ENCODE measurements at regions not wholly inside any gene's neighbourhood (a gene's known extent, or its start where the extent isn't known, plus 50 kb on each side); places are given as distances from the start of the nearest gene placed in this dataset.

GRCh38 chr20:50387218-50387995, 122.8 kb upstream of the PTPN1 start:
- Histone ChIP-seq H3K27ac (ENCODE audit: low read depth, low read length) (no peak overlapping the region), H3K9ac (ENCODE audit: low read length in 5 of 5) (no peak overlapping the region)

GRCh38 chr20:50387996-50388332, 122.2 kb upstream of the PTPN1 start:
- H3K4me1 ChIP-seq (ENCODE audit: control insufficient read depth in 5 of 5, insufficient read depth in 5 of 5, low read length in 5 of 5) = peaks cover 0 to 12% (median 3%) of the 10 kb centered on the region in 5 donors
- no peaks in the 10 kb centered on the region for H3K27me3 ChIP-seq (ENCODE audit: control insufficient read depth in 5 of 5, insufficient read depth in 4 of 5, low read length in 5 of 5)
- no peaks in the 10 kb centered on the region for H3K36me3 ChIP-seq (ENCODE audit: control insufficient read depth in 5 of 5, insufficient read depth in 5 of 5, low read length in 5 of 5)
- no peak overlapping the region for H3K9ac ChIP-seq (ENCODE audit: low read length in 5 of 5)
- no peak overlapping the region for H3K27ac ChIP-seq (ENCODE audit: low read depth, low read length)
- no peak overlapping the region for H3K4me3 ChIP-seq (ENCODE audit: low read depth in 1 of 5, low read length in 5 of 5)
- no peaks in the 10 kb centered on the region for H3K9me3 ChIP-seq (ENCODE audit: control insufficient read depth in 5 of 5, low read length in 5 of 5)

More at GRCh38 chr20:50387218-50387995, 122.8 kb upstream of the PTPN1 start:
- Histone ChIP-seq H3K4me3 (ENCODE audit: low read depth in 1 of 5, low read length in 5 of 5) (no peak overlapping the region), H3K27me3 (ENCODE audit: control insufficient read depth in 5 of 5, insufficient read depth in 4 of 5, low read length in 5 of 5) (no peaks in the 10 kb centered on the region), H3K4me1 (ENCODE audit: control insufficient read depth in 5 of 5, insufficient read depth in 5 of 5, low read length in 5 of 5) (peaks cover 0 to 17% (median 7%) of the 10 kb centered on the region in 5 donors), H3K36me3 (ENCODE audit: control insufficient read depth in 5 of 5, insufficient read depth in 5 of 5, low read length in 5 of 5) (no peaks in the 10 kb centered on the region), H3K9me3 (ENCODE audit: control insufficient read depth in 5 of 5, low read length in 5 of 5) (no peaks in the 10 kb centered on the region)

- H3K9me3 ChIP-seq (ENCODE audit: control insufficient read depth in 5 of 5, low read length in 5 of 5) = no peaks in the 10 kb centered on the region
- no peaks in the 10 kb centered on the region for H3K36me3 ChIP-seq (ENCODE audit: control insufficient read depth in 5 of 5, insufficient read depth in 5 of 5, low read length in 5 of 5)
- no peaks in the 10 kb centered on the region for H3K27me3 ChIP-seq (ENCODE audit: control insufficient read depth in 5 of 5, insufficient read depth in 4 of 5, low read length in 5 of 5)
- H3K4me3 ChIP-seq (ENCODE audit: low read depth in 1 of 5, low read length in 5 of 5) = no peak overlapping the region
- H3K27ac ChIP-seq (ENCODE audit: low read depth, low read length) = no peak overlapping the region
- H3K4me1 ChIP-seq (ENCODE audit: control insufficient read depth in 5 of 5, insufficient read depth in 5 of 5, low read length in 5 of 5) = peaks cover 0 to 7% (median 2%) of the 10 kb centered on the region in 5 donors
- H3K9ac ChIP-seq (ENCODE audit: low read length in 5 of 5) = no peak overlapping the region
Measured at GRCh38 chr20:50388733-50389437, 121.3 kb upstream of the PTPN1 start.

GRCh38 chr20:50389438-50389807, 120.8 kb upstream of the PTPN1 start:
- Histone ChIP-seq H3K4me1 (ENCODE audit: control insufficient read depth in 5 of 5, insufficient read depth in 5 of 5, low read length in 5 of 5) (peaks cover 0 to 12% (median 6%) of the 10 kb centered on the region in 5 donors), H3K27me3 (ENCODE audit: control insufficient read depth in 5 of 5, insufficient read depth in 4 of 5, low read length in 5 of 5) (no peaks in the 10 kb centered on the region), H3K27ac (ENCODE audit: low read depth, low read length) (no peak overlapping the region), H3K9ac (ENCODE audit: low read length in 5 of 5) (no peak overlapping the region), H3K4me3 (ENCODE audit: low read depth in 1 of 5, low read length in 5 of 5) (no peak overlapping the region), H3K36me3 (ENCODE audit: control insufficient read depth in 5 of 5, insufficient read depth in 5 of 5, low read length in 5 of 5) (no peaks in the 10 kb centered on the region), H3K9me3 (ENCODE audit: control insufficient read depth in 5 of 5, low read length in 5 of 5) (no peaks in the 10 kb centered on the region)

- no peak overlapping the region for H3K27ac ChIP-seq (ENCODE audit: low read depth, low read length)
- H3K27me3 ChIP-seq (ENCODE audit: control insufficient read depth in 5 of 5, insufficient read depth in 4 of 5, low read length in 5 of 5) = no peaks in the 10 kb centered on the region
- H3K9ac ChIP-seq (ENCODE audit: low read length in 5 of 5) = no peak overlapping the region
- H3K4me1 ChIP-seq (ENCODE audit: control insufficient read depth in 5 of 5, insufficient read depth in 5 of 5, low read length in 5 of 5) = peaks cover 0 to 14% (median 8%) of the 10 kb centered on the region in 5 donors
- no peaks in the 10 kb centered on the region for H3K36me3 ChIP-seq (ENCODE audit: control insufficient read depth in 5 of 5, insufficient read depth in 5 of 5, low read length in 5 of 5)
- H3K4me3 ChIP-seq (ENCODE audit: low read depth in 1 of 5, low read length in 5 of 5) = no peak overlapping the region
- H3K9me3 ChIP-seq (ENCODE audit: control insufficient read depth in 5 of 5, low read length in 5 of 5) = no peaks in the 10 kb centered on the region
Measured at GRCh38 chr20:50389808-50390684, 120.1 kb upstream of the PTPN1 start.

- no peaks in the 10 kb centered on the region for H3K9me3 ChIP-seq (ENCODE audit: control insufficient read depth in 5 of 5, low read length in 5 of 5)
- no peaks in the 10 kb centered on the region for H3K27me3 ChIP-seq (ENCODE audit: control insufficient read depth in 5 of 5, insufficient read depth in 4 of 5, low read length in 5 of 5)
- H3K4me1 ChIP-seq (ENCODE audit: control insufficient read depth in 5 of 5, insufficient read depth in 5 of 5, low read length in 5 of 5) = peaks cover 0 to 19% (median 11%) of the 10 kb centered on the region in 5 donors
- no peak overlapping the region for H3K4me3 ChIP-seq (ENCODE audit: low read depth in 1 of 5, low read length in 5 of 5)
- H3K36me3 ChIP-seq (ENCODE audit: control insufficient read depth in 5 of 5, insufficient read depth in 5 of 5, low read length in 5 of 5) = no peaks in the 10 kb centered on the region
- no peak overlapping the region for H3K9ac ChIP-seq (ENCODE audit: low read length in 5 of 5)
- H3K27ac ChIP-seq (ENCODE audit: low read depth, low read length) = no peak overlapping the region
Measured at GRCh38 chr20:50390685-50391443, 119.3 kb upstream of the PTPN1 start.

- H3K9me3 ChIP-seq (ENCODE audit: control insufficient read depth in 5 of 5, low read length in 5 of 5) = no peaks in the 10 kb centered on the region
- peaks cover 0 to 20% (median 11%) of the 10 kb centered on the region in 5 donors for H3K4me1 ChIP-seq (ENCODE audit: control insufficient read depth in 5 of 5, insufficient read depth in 5 of 5, low read length in 5 of 5)
- H3K27me3 ChIP-seq (ENCODE audit: control insufficient read depth in 5 of 5, insufficient read depth in 4 of 5, low read length in 5 of 5) = no peaks in the 10 kb centered on the region
- H3K27ac ChIP-seq (ENCODE audit: low read depth, low read length) = no peak overlapping the region
- H3K4me3 ChIP-seq (ENCODE audit: low read depth in 1 of 5, low read length in 5 of 5) = no peak overlapping the region
- H3K36me3 ChIP-seq (ENCODE audit: control insufficient read depth in 5 of 5, insufficient read depth in 5 of 5, low read length in 5 of 5) = no peaks in the 10 kb centered on the region
- no peak overlapping the region for H3K9ac ChIP-seq (ENCODE audit: low read length in 5 of 5)
Measured at GRCh38 chr20:50391444-50392137, 118.6 kb upstream of the PTPN1 start.

GRCh38 chr20:50392138-50392866, 117.9 kb upstream of the PTPN1 start:
- no peak overlapping the region for H3K4me3 ChIP-seq (ENCODE audit: low read depth in 1 of 5, low read length in 5 of 5)
- H3K27ac ChIP-seq (ENCODE audit: low read depth, low read length) = no peak overlapping the region
- no peaks in the 10 kb centered on the region for H3K9me3 ChIP-seq (ENCODE audit: control insufficient read depth in 5 of 5, low read length in 5 of 5)
- H3K27me3 ChIP-seq (ENCODE audit: control insufficient read depth in 5 of 5, insufficient read depth in 4 of 5, low read length in 5 of 5) = no peaks in the 10 kb centered on the region
- H3K9ac ChIP-seq (ENCODE audit: low read length in 5 of 5) = no peak overlapping the region
- H3K36me3 ChIP-seq (ENCODE audit: control insufficient read depth in 5 of 5, insufficient read depth in 5 of 5, low read length in 5 of 5) = no peaks in the 10 kb centered on the region
- H3K4me1 ChIP-seq (ENCODE audit: control insufficient read depth in 5 of 5, insufficient read depth in 5 of 5, low read length in 5 of 5) = peaks cover 0 to 20% (median 11%) of the 10 kb centered on the region in 5 donors

GRCh38 chr20:50393242-50393641, 116.9 kb upstream of the PTPN1 start:
- H3K9ac ChIP-seq (ENCODE audit: low read length in 5 of 5) = no peak overlapping the region
- H3K27me3 ChIP-seq (ENCODE audit: control insufficient read depth in 5 of 5, insufficient read depth in 4 of 5, low read length in 5 of 5) = no peaks in the 10 kb centered on the region
- H3K36me3 ChIP-seq (ENCODE audit: control insufficient read depth in 5 of 5, insufficient read depth in 5 of 5, low read length in 5 of 5) = no peaks in the 10 kb centered on the region
- H3K27ac ChIP-seq (ENCODE audit: low read depth, low read length) = no peak overlapping the region
- H3K4me1 ChIP-seq (ENCODE audit: control insufficient read depth in 5 of 5, insufficient read depth in 5 of 5, low read length in 5 of 5) = peaks cover 0 to 20% (median 11%) of the 10 kb centered on the region in 5 donors
- no peak overlapping the region for H3K4me3 ChIP-seq (ENCODE audit: low read depth in 1 of 5, low read length in 5 of 5)
- H3K9me3 ChIP-seq (ENCODE audit: control insufficient read depth in 5 of 5, low read length in 5 of 5) = no peaks in the 10 kb centered on the region
